LNCAP (cell line): ENCODE measurements at regions not wholly inside any gene's neighbourhood (a gene's known extent, or its start where the extent isn't known, plus 50 kb on each side); places are given as distances from the start of the nearest gene placed in this dataset.

Source experiments
- CTCF ChIP-seq: fragments of 450-650 bp; IDR thresholded peaks from 2 replicates; pipeline ENCODE4 v1.5.1; 2017; ENCODE audit warnings: mild to moderate bottlenecking

- no peak for TF ChIP-seq CTCF
These were observed 395.7 kb downstream of the SLITRK5 start for GRCh38 chr13:88066847-88067246.

GRCh38 chr13:88068316-88068715, 397.1 kb downstream of the SLITRK5 start:
- TF ChIP-seq CTCF = no peak

- TF ChIP-seq CTCF = peak; percentile 38; the same call in 1 of the 2 replicates
These were observed 397.8 kb downstream of the SLITRK5 start for GRCh38 chr13:88068975-88069374.

GRCh38 chr13:88071371-88071770, 400.2 kb downstream of the SLITRK5 start:
- no peak for TF ChIP-seq CTCF

- TF ChIP-seq CTCF = no peak
These were observed 403.8 kb downstream of the SLITRK5 start for GRCh38 chr13:88074794-88075510.

GRCh38 chr13:88085036-88085435, 413.9 kb downstream of the SLITRK5 start:
- no peak for TF ChIP-seq CTCF

- TF ChIP-seq CTCF = no peak
These were observed 415.4 kb downstream of the SLITRK5 start for GRCh38 chr13:88086577-88086976.

- TF ChIP-seq CTCF = no peak
These were observed 426.4 kb downstream of the SLITRK5 start for GRCh38 chr13:88097541-88097940.
